ENCODE measurements at regions not wholly inside any gene's neighbourhood (a gene's known extent, or its start where the extent isn't known, plus 50 kb on each side); places are given as distances from the start of the nearest gene placed in this dataset.

DNA sequence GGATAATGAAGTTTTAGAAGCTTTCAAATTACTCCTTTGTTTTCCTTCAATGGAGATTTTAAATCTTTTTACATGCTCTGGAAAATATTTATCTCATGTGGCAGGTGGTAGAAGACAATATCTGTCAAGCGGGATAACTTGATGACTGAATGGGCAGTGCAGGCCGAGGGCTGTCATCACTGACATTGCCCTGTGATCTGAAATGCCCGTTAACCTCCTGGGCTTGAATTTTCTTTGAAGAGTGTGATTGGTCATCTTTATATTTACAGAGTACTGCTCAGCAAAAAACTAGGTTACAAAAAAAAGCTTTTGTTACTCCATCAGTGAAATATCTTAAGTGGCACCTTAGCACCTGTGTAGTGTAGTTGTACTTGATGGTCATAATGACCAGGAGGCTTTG is 147.5 kb downstream of the GATB start:
- DNase-seq = no peak

DNA sequence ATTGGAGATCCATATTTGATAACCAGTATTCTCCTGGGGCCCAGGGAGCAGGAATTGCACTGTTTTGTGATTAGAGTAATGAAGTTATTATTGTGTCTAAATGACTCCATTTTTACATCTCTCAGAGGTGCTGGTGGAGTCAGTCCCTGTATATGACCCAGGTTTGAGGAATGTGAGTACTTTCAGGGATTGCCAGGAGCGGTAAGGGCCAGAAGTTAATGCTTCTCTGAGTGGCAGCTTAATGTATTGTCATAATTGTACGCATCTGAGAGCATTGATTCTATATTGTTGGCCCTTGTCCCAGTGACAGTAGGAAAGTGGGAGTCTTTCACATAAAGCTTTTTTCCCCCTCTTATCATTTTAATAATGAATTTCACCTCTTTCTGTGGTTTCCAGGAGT is 146.2 kb downstream of the GATB start:
- no peak for DNase-seq

DNA sequence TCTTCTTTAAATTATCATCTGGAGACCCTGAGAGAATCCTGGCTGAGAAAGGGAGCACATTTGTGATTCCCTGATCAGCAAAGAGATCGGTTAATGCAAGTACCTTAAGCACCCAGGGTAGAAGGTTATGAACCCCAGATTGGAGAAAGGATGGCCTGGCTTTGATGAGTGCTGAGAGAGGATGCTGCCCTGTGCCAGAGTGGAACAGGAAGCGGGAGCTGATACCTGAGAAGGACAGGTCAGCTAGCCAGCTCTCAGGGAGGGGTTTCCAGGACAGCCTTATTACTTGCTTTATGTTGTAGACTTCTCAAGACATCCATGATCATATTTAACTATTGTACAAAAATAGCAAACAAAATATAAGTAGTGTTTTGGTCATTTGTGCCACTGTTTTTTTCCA is 141.9 kb downstream of the GATB start:
- DNase-seq = no peak

DNA sequence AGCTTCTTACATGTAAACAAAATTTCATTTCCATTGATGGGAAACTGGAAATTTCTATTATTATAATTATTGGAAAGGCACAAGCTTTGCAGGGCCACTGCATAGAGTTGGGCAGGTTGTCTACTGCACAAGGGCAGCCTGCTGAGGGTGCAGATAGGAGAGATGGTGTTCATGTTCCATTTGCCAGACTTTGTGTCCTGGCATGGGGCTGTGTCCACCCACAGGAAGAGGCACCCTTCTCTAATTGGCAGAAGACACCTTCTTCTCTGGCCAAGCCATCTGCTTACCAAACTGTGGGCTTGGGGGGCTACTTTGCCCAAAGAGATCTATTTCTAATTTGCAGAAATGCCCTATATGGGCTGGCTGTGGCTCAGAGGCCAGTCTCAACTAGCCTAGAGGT is 140.7 kb downstream of the GATB start:
- DNase-seq = no peak

Data from NCI-H1105 (cell line).